Activated CD8-positive, alpha-beta memory T cell treated with anti-CD3 and anti-CD28 coated beads, Interleukin-2, amount 50 U/mL, for 4 hours (primary cell): ENCODE measurements at regions not wholly inside any gene's neighbourhood (a gene's known extent, or its start where the extent isn't known, plus 50 kb on each side); places are given as distances from the start of the nearest gene placed in this dataset.

Experiments
- DNase-seq: peaks from one replicate; pipeline ENCODE4 v3.0.0-alpha.2; 2020

- DNase-seq, result no peak
Observed at GRCh38 chr4:189304809-189305208, 635.9 kb upstream of the FRG1 start.

- DNase-seq, result no peak
Observed at GRCh38 chr4:189305500-189305899, 635.2 kb upstream of the FRG1 start.

DNA sequence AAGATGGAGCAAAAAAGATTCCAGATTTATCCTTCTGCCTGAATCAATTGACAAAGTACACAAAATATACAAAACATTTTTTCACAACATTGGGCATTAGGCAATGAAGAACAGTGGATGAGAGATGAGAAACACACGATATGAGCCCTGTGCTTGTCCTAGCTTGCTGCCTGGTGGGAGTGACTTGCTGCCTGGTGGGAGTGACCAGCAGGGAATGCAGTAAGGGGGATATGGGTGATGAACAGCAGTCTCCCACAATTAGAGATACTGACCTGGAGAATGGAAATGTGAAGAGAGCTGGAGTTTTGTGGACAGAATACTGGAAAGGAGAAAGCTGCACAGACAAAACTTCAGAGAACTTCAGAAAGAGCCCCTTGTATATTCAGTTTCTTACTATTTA lies 629.4 kb upstream of the FRG1 start:
- DNase-seq, result no peak

DNA sequence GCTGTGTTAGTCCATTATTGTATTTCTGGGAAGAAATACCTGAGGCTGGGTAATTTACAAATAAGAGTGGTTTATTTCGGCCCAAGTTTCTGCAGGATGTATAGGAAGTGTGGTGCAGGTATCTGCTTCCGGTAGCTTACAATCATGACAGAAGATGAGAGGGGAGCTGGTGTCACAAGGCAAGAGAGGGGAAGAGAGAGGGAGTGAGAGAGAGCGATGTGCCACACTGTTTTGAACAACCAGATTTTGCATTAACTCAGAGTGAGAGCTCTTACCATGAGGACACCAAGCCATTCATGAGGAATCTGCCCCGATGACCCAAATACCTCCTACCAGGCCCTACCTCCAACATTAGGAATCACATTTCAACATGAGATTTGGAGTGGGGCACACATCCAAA lies 627.6 kb upstream of the FRG1 start:
- DNase-seq, result no peak

GRCh38 chr4:189313861-189314513 lies 626.7 kb upstream of the FRG1 start:
- no peak for DNase-seq

DNA sequence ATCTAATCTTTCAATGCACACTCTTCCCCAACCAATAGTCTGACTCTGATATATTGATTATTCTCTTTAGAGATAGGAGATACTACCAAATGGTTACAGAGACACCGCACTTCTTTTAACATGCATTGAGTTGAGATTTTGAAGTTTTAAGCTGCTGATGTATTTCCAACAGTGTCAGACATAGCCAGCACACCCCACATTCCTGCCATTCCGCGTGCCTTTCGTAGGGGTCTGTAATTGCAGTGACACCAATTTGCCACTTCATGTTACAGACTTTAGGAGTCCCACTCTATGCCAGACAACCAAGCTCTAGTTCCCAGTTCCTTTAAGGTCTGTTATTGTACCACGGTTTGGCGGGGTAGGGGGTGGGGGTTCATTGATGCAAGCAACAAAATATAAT lies 618.2 kb upstream of the FRG1 start:
- no peak for DNase-seq

- DNase-seq, result no peak
Observed at GRCh38 chr4:189341881-189342280, 598.8 kb upstream of the FRG1 start.

DNA sequence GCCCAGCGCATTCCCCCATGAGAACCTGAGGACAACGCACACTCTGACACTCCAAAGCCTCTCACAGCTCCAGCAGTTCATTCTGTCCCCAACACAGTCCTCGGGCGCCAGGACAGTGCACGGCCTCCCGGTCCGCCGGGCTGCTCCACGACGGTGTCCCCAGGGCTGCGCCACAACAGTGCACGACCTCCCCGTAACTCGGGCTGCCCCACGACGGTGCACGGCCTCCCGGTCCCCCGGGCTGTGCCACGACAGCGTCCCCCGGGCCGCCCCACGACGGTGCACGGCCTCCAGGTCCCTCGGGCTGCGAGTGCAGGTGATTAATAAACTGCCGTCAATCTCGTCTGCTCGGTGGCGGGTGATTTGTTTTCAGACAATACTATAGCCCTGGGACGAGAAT lies 585.1 kb upstream of the FRG1 start:
- no peak for DNase-seq

GRCh38 chr4:189362364-189362763 lies 578.3 kb upstream of the FRG1 start:
- no peak for DNase-seq

DNA sequence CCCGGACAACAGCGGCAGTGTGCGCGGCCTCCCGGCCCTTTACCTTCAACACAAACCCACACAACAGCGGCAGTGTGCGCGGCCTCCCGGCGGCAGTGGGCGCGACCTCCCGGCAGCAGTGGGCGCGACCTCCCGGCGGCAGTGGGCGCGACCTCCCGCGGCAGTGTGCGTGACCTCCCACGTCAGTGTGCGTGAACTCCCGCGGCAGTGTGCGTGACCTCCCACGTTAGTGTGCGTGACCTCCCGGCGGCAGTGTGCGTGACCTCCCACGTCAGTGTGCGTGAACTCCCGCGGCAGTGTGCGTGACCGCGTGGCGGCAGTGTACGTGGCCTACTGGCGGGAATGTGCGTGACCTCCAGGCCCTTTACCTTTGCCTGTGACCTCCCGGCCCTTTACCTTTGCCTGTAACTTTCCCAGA lies 576.6 kb upstream of the FRG1 start:
- no peak for DNase-seq

GRCh38 chr4:189365451-189365850 lies 575.2 kb upstream of the FRG1 start:
- DNase-seq, result no peak

- DNase-seq, result no peak
Observed at GRCh38 chr4:189367832-189368231, 572.8 kb upstream of the FRG1 start.

DNA sequence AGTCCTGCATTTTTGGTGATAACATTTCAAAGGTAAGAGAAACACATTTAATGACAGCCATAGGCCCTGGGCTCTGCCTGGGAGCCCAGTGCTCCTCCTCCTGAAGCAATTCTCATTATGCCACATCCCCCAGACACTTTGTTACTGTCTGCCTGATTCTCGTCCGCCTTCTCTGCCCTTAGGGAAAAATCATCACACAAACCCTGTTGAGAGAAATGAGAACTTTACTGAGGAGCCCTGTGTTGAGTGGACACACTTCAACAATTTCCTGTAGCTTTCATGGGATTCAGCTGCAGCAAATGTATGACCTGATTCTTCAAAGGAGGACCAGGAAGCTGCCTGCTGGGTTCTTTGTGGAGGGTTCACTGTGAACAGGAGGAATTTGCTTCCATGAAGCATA lies 566.5 kb upstream of the FRG1 start:
- DNase-seq, result no peak

GRCh38 chr4:189376901-189377300 lies 563.8 kb upstream of the FRG1 start:
- no peak for DNase-seq

- DNase-seq, result no peak
Observed at GRCh38 chr4:189377569-189377968, 563.1 kb upstream of the FRG1 start.

GRCh38 chr4:189385098-189385497 lies 555.6 kb upstream of the FRG1 start:
- DNase-seq, result no peak

GRCh38 chr4:189385579-189385978 lies 555.1 kb upstream of the FRG1 start:
- DNase-seq, result no peak

GRCh38 chr4:189396435-189396834 lies 544.2 kb upstream of the FRG1 start:
- DNase-seq, result no peak

DNA sequence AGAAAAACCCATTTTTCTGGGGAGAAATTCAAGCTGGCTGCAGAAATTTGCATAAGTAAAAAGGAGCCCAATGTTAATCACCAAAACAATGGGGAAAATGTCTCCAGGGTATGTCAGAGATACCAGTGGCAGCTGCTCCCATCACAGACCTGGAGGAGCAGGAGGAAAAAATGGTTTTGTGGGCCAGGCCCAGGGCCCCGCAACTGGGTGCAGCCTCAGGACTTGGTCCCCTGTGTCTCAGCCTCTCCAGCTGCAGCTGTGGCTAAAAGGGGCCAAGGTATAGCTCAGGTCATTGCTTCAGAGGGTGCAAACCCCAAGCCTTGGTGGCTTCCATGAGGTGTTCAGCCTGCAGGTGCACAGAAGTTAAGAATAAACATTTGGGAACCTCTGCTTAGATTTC lies 536.4 kb upstream of the FRG1 start:
- DNase-seq, result no peak

DNA sequence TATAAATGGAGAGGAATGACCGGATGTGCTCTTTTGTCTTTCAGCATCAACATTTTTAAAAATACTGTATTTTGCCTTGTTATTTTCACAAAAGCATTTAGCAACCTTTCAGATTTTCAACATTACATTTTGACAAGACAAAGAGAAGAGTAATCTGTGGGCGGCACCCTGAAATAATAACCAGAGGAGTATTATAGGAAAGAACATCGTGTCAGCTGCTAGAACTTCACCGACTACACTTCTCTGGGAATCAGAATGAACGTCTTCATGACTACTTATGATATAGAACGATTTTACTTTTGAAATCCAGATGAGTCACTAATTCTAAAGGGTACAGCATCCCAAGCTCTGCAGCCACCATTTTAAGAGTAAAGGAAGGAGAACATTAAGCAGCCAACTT lies 531.5 kb upstream of the FRG1 start:
- DNase-seq, result no peak

GRCh38 chr4:189414021-189414420 lies 526.7 kb upstream of the FRG1 start:
- no peak for DNase-seq

DNA sequence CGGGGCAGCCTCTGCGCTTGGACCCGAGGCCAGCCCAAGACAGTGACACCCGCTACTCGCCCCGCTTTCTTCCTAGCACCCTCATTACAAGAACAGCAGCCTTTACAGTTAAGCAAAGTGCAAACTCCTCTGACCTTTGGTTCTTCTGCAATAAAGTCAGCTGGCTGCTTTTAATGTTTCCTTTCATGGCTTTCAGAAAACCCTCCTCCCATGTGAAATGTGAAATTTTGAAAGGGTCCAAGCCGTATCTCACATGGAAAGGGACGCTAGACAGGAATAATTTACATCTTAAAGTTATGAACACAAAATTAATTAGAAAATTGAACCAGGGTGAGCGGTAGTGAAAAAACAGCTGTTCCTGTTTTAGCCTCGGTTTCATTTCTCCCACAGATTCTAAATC lies 520.1 kb upstream of the FRG1 start:
- no peak for DNase-seq

DNA sequence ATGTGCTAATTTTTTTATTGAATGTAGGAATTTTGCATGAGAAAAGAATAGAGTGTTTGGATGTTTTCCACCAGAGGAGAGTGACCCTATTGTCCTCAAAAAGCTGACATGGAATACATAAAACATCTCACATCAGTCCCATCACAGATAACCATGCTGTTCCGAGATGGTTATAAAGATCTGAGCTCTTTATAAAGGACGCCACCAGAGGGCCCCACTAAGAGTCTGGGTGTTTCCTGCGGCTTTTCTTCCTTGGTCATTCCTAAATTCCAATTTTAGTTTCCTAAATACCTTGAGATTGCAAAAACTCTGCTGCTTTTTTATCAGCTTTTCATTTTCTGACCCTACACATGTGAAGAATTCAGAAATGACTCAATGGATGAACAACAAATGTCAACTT lies 504.5 kb upstream of the FRG1 start:
- DNase-seq, result no peak

DNA sequence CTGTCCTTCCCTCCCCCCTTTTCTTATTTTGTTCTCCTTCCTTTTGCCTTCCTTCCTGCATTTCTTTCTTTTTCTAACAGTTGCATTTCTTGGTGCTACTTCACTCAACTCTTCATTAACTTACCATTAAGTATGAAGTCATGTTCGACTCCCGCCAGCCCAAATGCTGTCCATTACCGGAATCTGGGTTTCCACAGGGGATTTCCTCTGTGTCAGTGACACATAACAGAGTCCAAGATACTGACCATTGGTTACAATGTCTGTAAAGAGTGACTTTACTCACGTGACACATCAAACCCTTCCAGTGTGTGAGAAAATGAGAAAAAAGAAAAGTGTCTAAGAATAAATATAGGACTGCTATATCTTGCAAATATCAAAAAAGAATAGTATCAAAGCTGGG lies 500.0 kb upstream of the FRG1 start:
- no peak for DNase-seq

- DNase-seq, result no peak
Observed at GRCh38 chr4:189443341-189443740, 497.3 kb upstream of the FRG1 start.

GRCh38 chr4:189445613-189446012 lies 495.1 kb upstream of the FRG1 start:
- no peak for DNase-seq
